OCI-LY1 (cell line): ENCODE measurements at regions not wholly inside any gene's neighbourhood (a gene's known extent, or its start where the extent isn't known, plus 50 kb on each side); places are given as distances from the start of the nearest gene placed in this dataset.

Experiments
- H2AFZ ChIP-seq: fragments of 200-600 bp; sonication (generic), shearing (Covaris generic); 2 replicates; pipeline ENCODE4 v1.6.0; 2014; ENCODE audit warnings: antibody characterized with exemption, mild to moderate bottlenecking, low read length
- H3F3A ChIP-seq: fragments of 200-600 bp; sonication (generic), shearing (Covaris generic); 2 replicates; pipeline ENCODE4 v1.6.0; 2014; ENCODE audit warnings: mild to moderate bottlenecking, antibody characterized with exemption, low read length, moderate library complexity; ENCODE audit not compliant: insufficient read depth
- H3K27ac ChIP-seq: fragments of 200-600 bp; sonication (generic); 2 replicates; pipeline ENCODE4 v1.5.1; 2014; ENCODE audit warnings: low read length, mixed run types, mild to moderate bottlenecking, low read depth; ENCODE audit not compliant: poor library complexity, severe bottlenecking
- H3K27me3 ChIP-seq: fragments of 200-600 bp; sonication (generic); 2 replicates; pipeline ENCODE4 v1.6.0; 2014; ENCODE audit warnings: antibody characterized with exemption, mild to moderate bottlenecking, low read length, moderate library complexity; ENCODE audit not compliant: insufficient read depth
- H3K36me3 ChIP-seq: fragments of 200-600 bp; sonication (generic); 2 replicates; pipeline ENCODE4 v1.6.1; 2014; ENCODE audit warnings: mild to moderate bottlenecking, antibody characterized with exemption, low read length, moderate library complexity, mixed read lengths; ENCODE audit not compliant: insufficient read depth
- H3K4me1 ChIP-seq: fragments of 200-600 bp; sonication (generic); 2 replicates; pipeline ENCODE4 v1.5.1; 2014; ENCODE audit warnings: mild to moderate bottlenecking, low read length, moderate library complexity; ENCODE audit not compliant: insufficient read depth, severe bottlenecking
- H3K4me2 ChIP-seq: fragments of 200-600 bp; sonication (generic), shearing (Covaris generic); 2 replicates; pipeline ENCODE4 v1.6.1; 2014; ENCODE audit warnings: low read length
- H3K4me3 ChIP-seq: fragments of 200-600 bp; sonication (generic); 2 replicates; pipeline ENCODE4 v1.5.1; 2014; ENCODE audit warnings: low read length, low read depth, mild to moderate bottlenecking, mixed read lengths; ENCODE audit not compliant: poor library complexity, severe bottlenecking
- H3K79me2 ChIP-seq: fragments of 200-600 bp; shearing (Covaris generic); 2 replicates; pipeline ENCODE4 v1.6.1; 2016; ENCODE audit warnings: mixed run types, low read length, mixed read lengths; ENCODE audit not compliant: insufficient read depth
- H3K9ac ChIP-seq: fragments of 200-600 bp; sonication (generic), shearing (Covaris generic); 2 replicates; pipeline ENCODE4 v1.6.1; 2014; ENCODE audit warnings: mild to moderate bottlenecking, low read length, mixed read lengths
- H3K9me2 ChIP-seq: fragments of 200-600 bp; sonication (generic), shearing (Covaris generic); 2 replicates; pipeline ENCODE4 v1.6.1; 2014; ENCODE audit warnings: low read depth, mild to moderate bottlenecking, low read length, mixed read lengths
- H3K9me3 ChIP-seq: fragments of 200-600 bp; shearing (Covaris generic); 2 replicates; pipeline ENCODE4 v1.6.1; 2014; ENCODE audit warnings: low read length, mixed read lengths
- H4K20me1 ChIP-seq: fragments of 200-600 bp; sonication (generic), shearing (Covaris generic); 2 replicates; pipeline ENCODE4 v1.6.0; 2016; ENCODE audit warnings: mild to moderate bottlenecking, low read length; ENCODE audit not compliant: insufficient read depth
- CTCF ChIP-seq: fragments of 200-600 bp; sonication (generic), shearing (Covaris generic); IDR thresholded peaks from 2 replicates; pipeline ENCODE4 v1.5.1; 2017; ENCODE audit warnings: mild to moderate bottlenecking, antibody characterized with exemption, low read length, moderate library complexity, mixed read lengths
- EZH2 ChIP-seq: fragments of 200-600 bp; sonication (generic), shearing (Covaris generic); IDR thresholded peaks from 2 replicates; pipeline ENCODE4 v1.8.0; 2017; ENCODE audit warnings: borderline replicate concordance, mixed run types, mild to moderate bottlenecking, antibody characterized with exemption, low read length, moderate library complexity, mixed read lengths

DNA sequence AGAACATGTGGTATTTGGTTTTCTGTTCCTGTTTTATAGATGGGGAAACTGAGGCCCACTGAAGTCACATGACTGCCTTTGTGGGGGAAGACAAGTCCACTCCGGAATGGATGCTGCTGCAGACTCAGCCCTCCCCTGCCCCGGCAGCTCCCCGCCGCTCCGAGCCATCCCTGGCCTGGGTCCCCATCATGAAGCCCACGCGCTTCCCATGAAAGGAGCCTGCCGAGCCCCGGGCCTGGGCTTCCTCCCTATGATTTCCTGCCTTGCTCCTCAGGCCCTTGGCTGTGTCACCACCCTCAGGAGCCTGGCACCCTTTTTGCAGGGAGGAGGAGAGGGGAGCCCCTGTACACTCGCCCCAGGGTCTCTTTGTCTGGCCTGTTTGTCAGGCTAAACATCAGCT lies 125.3 kb upstream of the FOXF1 start:
- Histone ChIP-seq H3K9me2 (no peaks in the 10 kb centered on the region), H3K27ac (no peak overlapping the region), H3F3A (no peaks in the 10 kb centered on the region), H2AFZ (no peak overlapping the region), H3K4me2 (no peak overlapping the region), H3K4me3 (no peak overlapping the region), H3K4me1 (no peaks in the 10 kb centered on the region), H3K36me3 (no peaks in the 10 kb centered on the region), H4K20me1 (no peaks in the 10 kb centered on the region), H3K9me3 (no peaks in the 10 kb centered on the region), H3K27me3 (peaks cover 20% of the 10 kb centered on the region; the same call in 1 of the 2 replicates), H3K79me2 (no peaks in the 10 kb centered on the region), H3K9ac (no peak overlapping the region)
- no peak for TF ChIP-seq CTCF
- no peak for TF ChIP-seq EZH2

DNA sequence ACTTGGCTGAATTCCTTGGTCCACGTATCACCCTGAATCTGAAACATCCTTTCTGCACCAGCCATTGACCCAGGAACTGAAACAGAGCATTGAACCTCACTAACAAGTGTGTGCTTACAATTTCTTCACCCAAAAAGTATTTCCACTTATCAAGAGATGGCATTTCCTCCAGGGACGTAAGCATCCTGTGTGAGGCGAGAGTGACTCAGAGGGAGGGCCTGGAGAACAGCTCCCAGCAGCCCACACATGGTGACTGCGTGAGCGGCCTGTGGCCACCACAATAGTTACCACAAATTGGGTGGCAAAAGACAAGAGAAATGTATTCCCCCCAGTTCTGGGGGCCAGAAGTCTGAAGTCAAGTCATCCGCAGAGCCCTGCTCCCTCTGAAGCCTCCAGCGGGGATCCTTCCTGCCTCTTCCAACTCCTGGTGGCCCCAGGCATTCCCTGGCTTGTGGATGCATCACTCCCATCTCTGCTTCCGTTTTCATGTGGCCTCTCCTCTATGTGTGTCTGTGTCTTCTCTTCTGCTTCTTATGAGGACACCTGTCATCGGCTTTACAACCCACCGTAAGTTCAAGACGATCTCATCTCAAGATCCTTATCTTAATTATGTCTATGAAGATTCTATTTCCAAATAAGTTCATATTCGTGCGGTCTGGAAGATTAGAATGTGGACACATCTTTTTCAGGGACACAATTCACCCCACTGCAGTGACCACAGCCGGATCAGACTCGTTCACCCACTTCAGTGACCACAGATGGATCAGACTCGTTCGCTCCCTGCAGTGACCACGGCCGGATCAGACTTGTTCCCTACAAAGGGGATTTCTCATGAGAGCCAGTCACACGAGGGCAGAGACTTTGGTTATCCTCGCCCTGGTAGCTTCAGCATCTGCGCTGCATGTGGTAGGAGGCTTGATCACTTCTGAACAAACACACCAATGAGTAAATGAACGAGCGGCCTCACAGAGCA lies 122.6 kb upstream of the FOXF1 start:
- no peak overlapping the region for H2AFZ ChIP-seq
- H3K9ac ChIP-seq = no peak overlapping the region
- H3K79me2 ChIP-seq = no peaks in the 10 kb centered on the region
- no peak overlapping the region for H3K4me2 ChIP-seq
- no peaks in the 10 kb centered on the region for H3K36me3 ChIP-seq
- no peaks in the 10 kb centered on the region for H3K9me2 ChIP-seq
- H3K9me3 ChIP-seq = no peaks in the 10 kb centered on the region
- H3F3A ChIP-seq = no peaks in the 10 kb centered on the region
- peaks cover 11% of the 10 kb centered on the region; the same call in 1 of the 2 replicates for H3K27me3 ChIP-seq
- no peak overlapping the region for H3K27ac ChIP-seq
- H3K4me3 ChIP-seq = no peak overlapping the region
- no peaks in the 10 kb centered on the region for H4K20me1 ChIP-seq
- TF ChIP-seq EZH2 (no peak), CTCF (no peak)
- H3K4me1 ChIP-seq = no peaks in the 10 kb centered on the region

DNA sequence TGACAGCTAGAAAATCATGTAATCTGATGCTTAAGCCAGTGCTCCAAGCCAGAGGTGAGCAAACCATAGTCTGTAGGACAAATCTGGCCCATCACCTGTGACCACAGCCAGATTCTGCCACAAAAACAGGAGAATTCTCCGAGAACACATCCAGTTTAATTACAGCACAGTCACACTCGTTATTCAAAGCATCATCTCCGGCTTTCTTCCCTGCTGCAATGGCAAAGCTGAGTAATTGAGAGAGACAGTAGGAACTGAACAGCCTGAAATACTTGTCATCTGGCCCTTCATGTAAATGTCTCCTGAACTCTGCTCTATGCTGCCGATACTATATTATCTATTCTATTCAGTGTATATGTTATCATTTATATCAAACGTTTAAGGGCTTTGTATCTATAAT lies 121.4 kb upstream of the FOXF1 start:
- H3K27ac ChIP-seq = no peak overlapping the region
- TF ChIP-seq EZH2 = no peak
- no peak for TF ChIP-seq CTCF

More for the DNA sequence above, 121.4 kb upstream of the FOXF1 start:
- Histone ChIP-seq H3K4me1 (no peaks in the 10 kb centered on the region), H4K20me1 (no peaks in the 10 kb centered on the region), H3K4me3 (no peak overlapping the region), H3K79me2 (no peaks in the 10 kb centered on the region), H3K9me2 (no peaks in the 10 kb centered on the region), H3F3A (no peaks in the 10 kb centered on the region), H3K36me3 (no peaks in the 10 kb centered on the region), H3K9ac (no peak overlapping the region), H3K4me2 (no peak overlapping the region), H3K9me3 (no peaks in the 10 kb centered on the region), H2AFZ (no peak overlapping the region), H3K27me3 (peaks cover 7% of the 10 kb centered on the region; the same call in 1 of the 2 replicates)
